GM18519 (cell line): ENCODE measurements at regions not wholly inside any gene's neighbourhood (a gene's known extent, or its start where the extent isn't known, plus 50 kb on each side); places are given as distances from the start of the nearest gene placed in this dataset.
A peak's percentile ranks its signal among the peaks of the same experiment; 100 is the strongest.

Source experiments
- ATAC-seq: cut with Tn5 transposase; IDR thresholded peaks from one replicate; pipeline ENCODE4 v1.9.1; 2021; ENCODE audit warnings: mild to moderate bottlenecking, moderate library complexity; ENCODE audit not compliant: unreplicated experiment, low FRiP score

DNA sequence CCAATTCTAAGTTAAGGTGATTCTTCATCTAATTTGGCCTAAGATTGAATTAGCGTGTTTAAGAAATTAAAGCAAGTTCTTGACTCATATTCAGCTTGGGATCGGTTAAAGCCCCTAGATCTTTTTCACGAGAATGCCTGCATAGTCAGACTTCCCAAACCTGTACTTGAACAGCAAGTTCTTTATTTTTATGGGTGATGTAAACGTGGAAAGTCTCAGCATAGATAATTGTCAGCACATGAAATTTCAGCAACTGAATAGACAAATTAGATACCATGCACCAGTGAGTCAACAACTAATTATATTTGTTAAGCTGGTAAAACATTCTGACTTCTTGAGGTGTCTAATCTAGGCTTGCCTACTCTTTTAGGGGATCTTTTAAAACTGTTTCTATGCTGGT is 183.1 kb upstream of the TNFAIP3 start:
- no peak for ATAC-seq

DNA sequence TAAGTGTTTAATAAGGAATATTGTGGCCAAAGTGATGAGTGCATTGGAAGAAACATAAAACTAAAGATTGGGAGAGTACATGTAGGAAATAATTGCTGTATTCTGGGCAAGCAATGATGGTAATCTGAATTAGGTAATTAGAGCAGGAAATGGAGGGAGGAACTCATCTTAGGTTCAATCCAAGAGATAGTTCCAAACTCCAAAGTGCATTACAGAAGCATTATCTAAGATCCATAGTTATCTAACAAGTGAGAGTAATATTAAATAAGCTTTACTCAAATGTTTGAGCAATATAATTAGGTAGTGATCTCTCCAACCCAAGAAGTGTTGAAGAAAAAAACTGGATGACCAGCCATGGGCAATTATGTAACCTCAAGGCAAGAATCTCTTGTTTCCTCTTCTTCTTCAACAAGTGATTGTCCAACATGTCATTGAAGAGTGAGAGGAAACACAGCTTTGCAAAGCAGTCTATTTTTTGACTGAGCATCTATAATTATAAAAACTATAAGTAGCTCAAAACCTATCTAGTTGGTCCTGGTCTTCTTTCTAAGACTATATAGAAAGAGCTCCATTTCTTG is 181.2 kb upstream of the TNFAIP3 start:
- no peak for ATAC-seq

DNA sequence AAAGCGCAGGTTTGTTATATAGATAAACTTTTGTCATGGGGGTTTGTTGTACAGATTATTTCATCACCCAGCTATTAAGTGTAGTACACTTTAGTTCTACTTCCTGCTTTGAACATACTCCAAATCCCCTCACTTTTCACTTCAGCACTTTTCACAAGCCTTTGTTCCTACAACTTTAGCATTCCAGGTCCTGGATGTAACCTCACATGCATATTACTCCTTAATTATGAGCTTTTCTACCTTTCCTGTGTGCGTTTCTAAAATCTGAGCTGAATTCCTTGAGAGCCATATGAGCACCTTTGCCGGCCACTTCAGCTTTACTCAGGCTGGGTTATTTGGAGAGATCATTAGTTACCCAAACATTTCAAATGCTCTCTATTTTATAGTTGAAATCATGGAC is 179.2 kb upstream of the TNFAIP3 start:
- no peak for ATAC-seq

DNA sequence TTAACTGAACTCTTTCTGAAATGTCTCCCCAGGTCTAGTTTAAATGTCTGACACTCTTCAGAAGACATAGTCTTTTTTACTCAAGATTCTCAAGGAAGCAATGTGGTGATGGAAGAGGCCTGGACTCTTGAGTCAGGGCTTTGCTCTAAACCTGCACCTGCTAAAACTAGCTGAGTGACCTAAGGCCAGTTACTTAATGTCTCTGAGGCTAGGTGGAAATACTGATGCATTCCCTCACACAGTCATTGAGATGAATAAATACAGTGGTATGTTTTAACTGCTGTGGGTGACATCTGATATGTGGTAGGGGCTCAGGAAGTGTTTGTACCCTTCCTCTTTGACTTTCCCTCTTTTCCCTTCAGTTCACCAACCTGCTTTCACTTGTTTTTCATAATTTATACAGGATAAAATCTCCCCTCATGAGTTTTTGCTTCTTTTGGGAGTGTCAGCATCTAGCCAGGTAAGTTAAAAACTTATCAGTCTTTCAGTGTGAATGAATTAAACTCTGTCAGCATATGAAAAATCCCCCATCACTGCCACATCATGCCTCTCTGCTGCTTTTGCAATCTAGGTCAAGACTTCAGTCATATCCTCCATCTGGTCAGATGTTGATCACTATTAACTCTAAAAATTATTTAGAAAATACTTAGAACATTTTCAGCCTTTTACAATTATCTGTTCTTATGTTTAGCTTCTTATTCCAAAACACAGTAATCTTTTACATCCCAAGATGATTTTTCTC is 178.7 kb upstream of the TNFAIP3 start:
- ATAC-seq: no peak

DNA sequence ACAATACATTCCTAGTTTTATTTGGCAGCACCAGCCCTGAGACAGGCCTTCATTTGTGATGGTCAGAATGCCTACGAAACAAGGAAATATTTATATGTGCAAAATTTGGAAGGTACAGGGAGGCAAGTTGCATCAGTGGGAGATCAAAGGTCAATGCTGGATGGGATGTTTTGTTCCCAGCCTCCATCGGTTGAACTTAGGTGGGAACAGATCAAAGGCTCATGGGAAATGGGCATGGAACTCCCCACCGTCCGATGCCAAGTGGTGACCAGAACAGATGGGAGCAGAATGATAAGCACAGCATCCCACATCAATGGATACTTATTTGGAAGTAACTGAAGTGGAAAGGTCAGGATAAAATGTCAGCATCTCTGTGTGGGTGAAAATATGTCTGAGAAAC is 177.7 kb upstream of the TNFAIP3 start:
- ATAC-seq: no peak

DNA sequence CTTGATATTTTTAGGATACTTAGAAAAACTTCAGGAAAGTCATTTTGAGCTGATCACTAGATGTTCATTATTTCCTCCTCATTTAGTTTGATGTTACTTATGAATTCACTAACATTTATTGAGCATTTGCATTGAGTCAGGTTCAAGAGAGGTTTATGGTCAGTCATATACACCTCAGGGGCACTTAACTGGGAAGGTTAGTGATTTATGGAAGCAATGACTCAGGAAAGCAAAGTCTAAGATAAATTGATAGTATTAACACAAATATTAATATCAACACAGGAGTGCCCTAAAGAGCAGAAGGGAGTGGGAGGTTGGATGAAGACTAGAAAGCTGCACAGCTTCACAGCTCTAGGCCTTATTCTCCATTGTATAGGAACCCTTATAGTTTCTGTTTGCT is 177.0 kb upstream of the TNFAIP3 start:
- no peak for ATAC-seq

DNA sequence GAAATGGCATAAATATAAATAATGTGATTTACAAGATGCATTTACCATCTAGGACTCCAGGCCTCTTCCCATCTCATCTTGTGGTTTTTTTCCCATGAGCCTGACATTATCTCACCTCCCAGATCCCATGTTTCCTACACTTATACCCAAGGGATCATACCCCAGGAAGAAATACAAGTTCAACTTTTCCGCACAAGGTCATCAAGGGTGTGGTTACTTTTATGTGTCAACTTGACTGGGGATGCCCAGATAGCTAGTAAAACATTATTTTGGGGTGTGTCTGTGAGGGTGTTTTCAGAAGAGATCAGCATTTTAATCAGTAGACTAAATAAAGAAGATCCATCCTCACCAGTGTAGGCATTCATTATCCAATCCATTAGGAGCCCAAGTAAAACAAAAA is 176.3 kb upstream of the TNFAIP3 start:
- ATAC-seq: no peak

DNA sequence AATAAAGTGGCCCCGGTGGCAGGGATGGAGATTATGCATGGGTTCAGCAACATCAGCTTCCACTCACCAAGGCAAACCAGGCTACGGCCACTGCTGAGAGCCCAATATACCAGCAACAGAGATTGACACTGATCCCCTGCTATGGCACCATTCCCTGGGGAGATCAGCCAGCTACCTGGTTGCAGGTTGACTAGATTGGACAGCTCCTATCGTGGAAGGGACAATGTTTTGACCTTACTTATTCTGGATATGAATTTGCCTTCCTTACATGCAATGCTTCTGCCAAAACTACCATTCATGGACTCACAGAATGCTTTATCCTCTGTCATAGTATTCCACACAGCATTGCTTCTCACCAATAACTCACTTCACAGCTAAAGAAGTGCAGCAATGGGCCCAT is 174.8 kb upstream of the TNFAIP3 start:
- ATAC-seq: no peak

DNA sequence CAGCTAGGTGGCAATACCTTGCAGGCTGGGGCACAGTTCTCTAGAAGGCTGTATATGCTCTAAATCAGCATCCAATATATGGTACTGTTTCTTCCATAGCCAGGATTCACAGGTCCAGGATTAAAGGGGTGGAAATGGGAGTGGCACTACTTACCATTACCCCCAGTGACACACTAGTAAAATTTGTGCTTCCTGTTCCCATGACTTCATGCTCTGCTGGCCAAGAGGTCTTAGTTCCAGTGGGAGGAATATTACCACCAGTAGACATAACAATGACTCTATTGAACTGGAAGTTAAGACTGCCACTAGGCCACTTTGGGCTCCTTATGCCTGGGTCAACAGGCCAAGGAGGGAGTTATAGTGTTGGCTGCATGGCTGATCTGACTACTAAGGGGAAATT is 174.3 kb upstream of the TNFAIP3 start:
- ATAC-seq: no peak

DNA sequence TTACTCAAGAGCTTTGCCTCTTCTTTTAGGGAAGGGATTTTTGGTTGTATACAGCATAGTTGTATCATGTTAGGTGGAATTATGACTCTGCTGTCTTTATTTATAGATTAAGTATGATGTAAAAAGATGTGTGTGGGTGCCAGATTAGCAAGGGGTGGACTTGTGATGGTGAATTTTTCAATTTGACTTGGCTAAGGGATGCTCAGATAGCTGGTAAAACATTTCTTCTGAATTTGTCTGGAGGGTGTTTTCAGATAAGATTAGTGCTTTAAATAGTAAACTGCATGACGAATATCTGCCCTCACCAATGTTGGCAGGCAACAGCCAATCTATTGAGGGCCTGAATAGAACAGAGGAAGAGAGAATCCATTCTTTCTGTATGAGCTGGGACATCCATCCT is 173.3 kb upstream of the TNFAIP3 start:
- no peak for ATAC-seq

DNA sequence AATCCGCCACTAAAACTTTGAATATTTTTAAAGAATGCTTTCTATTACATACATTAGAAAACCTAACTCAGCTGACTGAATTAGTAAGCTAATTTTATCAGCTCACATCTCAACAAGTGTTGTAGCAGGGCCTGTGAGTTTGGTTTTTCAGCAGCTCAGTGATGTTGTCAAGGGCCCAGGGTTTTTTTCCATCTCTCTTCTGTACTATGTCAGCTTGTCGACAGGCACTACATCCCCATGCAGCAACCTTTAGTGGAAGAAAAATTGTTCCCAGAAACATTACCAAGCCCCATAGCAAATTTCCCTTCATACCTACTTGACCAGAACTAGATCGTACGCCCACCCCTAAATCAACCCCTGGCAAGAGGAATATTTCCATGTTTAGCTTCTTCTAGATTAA is 170.3 kb upstream of the TNFAIP3 start:
- no peak for ATAC-seq

DNA sequence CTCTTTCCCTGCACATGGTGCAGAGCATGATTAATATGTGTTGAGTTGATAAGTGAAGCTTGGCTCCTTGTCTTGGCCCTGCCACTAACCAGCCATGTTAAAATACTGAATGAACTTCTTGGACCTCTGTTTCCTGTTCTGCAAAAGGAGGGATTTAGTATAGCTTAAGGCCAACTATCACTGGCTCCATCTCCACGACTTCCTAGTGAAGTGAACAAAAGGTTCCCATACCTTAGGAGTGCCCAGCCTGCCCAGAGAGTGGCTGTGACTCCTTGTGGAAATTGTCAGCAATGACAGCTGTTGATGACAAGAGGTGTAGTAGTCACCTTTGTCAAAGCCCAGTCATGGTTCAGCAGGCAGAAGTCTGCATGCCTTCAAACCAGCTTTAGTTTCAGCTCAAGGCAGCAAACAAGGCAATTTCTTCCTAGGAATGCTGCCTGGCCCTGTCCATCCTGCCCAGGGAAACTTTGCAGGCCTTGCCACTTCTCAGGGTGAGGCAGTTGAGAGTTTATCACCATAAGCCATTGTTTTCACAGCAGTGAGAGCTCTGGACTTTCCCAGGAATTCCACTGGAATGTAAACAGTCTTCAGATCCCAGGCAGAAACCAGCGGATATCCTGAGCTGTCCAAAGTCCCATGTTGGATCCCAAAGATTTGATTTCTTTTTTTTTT is 169.7 kb upstream of the TNFAIP3 start:
- peak; percentile 70 for ATAC-seq

DNA sequence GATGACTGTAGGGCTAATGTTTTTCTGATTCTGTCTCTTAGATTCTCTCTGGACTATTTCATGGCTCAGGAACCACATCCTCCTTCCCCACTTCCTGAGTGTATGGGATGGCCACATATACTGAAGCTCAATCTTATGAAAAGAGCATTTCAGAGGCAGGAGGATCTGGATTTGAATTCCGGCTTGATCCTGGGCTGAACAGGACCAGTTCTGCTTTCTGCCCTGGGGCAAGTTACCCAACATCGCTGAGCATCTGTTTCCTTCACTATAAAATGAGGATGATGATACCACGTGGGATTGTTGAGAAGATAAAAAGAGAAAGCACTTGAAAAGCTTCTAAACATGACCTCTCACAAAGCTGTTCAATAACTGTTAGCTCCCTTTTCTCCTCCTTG is 168.4 kb upstream of the TNFAIP3 start:
- no peak for ATAC-seq

DNA sequence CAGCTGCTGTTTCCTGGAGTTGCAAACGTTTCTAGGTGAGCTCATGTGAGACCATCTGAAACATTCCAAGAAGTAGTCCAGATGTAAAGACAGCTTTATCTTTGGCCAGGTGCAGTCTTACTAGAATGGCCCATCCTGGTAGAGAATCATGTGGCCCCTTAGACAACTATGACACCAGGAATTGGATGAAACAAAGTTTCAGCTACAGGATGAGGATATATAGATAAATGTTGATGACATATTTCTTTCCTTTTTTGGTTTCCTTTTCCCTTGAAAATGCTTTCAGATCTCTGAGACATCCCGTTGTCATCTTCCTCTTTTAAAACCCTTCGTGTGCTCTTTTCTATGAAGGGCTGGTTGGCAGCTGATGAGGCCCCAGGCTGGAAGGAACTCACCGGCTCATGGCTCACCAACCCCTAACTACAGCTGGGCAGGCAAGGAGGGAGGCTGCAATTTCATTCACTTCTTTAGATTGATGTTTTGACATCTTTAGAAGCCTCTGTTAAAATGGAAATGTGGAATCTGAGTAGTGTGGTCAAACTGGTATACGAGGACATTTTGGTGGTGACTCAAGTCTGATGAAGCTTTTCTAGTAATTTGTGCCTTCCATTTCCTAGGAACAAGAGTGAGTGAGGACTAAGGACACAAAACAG is 167.9 kb upstream of the TNFAIP3 start:
- ATAC-seq: no peak

DNA sequence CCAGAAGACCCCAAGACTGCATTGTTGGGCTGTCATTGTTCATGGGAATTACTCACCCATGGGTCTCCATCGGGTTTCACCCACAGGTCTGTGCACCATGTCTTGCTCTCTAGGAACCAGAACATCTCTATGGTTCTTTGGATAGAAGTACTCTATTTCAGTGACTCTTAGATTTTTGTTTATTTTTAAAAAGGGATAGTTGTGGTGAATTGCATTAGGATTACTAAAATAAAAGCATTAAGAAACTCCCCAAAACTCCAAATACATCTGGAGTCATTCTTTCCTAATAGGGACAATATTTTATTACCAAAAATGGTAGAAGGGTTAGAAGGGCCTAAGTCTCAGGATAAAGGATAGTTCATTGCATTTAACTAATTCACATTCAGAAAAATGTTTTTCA is 166.9 kb upstream of the TNFAIP3 start:
- ATAC-seq: no peak

DNA sequence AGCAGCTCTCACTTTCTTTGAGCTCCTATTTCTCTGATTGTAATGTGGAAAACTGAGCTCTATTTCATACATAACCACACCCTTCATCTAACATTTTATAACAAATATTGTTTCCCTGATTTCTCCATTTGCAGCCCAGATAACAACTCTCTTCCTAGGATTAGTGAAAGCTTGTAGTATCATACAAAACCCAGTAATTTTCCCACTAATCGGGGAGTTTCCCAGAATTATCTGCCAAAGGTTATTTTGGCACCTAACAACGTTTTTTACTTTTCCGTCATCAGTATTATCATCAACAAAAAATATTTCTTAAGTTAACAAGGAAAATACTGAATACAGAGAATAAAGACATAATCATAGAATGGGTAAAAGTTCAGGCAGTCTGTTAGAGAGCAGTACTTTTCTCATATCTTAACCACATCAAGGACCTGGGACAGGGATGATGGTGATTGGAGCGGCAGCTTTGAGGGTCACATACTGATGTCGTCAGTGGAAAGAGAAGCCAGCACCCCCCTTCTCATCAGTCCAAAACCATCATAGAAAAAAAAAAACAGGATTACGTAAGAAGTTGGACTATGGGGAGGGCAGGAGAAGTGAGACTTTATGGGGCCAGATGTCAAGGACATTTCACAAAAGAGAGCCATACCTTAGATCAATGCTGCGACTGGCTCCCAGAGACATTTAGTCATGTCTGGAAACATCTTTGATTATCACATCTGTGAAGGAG is 166.1 kb upstream of the TNFAIP3 start:
- no peak for ATAC-seq

DNA sequence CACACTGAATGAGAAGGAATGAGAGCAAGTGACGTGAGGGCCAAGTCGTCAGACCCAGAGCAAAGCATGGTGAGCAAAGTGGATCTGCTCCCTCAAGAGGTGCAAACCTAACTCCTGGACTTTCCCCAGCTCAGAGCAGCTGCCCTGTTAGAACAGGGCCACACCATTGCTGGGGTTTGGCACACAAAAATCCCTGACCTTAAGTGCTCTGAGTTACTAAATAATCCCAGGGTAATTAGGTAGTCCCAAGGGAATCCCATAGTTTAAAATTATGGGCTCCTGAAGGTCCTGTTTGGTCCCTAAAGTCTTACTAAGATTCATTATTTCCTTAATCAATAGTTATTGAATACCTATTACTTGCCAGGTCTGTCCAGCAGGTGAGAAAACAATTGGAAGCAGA is 165.1 kb upstream of the TNFAIP3 start:
- ATAC-seq: no peak

DNA sequence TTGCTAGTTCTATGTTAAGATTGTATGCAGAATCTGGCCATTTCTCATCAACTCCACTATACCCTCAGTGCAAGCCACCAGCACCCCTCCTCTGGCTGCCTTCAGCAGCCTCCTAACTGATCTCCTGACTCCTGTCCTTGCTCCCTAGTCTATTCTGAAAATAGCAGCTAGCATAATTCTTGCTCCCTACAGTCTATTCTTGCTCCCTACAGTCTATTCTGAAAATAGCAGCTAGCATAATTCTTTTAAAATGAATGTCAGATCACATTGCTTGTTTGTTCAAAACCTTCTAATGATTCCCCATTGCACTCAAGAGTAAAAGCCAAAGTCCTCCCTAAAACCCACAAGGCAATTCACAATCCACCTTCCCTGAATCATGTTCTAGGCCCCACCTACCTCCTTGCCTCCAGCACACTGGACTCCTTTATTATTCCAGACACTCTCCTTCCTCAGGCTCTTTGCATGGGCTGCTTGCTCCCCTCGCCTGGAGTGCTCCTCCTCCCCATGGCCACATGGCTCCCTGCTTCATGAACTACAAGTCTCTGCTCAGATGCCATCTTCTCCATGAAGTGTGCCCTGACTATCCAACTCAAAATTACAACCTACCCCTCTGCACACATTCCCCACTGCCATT is 164.2 kb upstream of the TNFAIP3 start:
- ATAC-seq: no peak

DNA sequence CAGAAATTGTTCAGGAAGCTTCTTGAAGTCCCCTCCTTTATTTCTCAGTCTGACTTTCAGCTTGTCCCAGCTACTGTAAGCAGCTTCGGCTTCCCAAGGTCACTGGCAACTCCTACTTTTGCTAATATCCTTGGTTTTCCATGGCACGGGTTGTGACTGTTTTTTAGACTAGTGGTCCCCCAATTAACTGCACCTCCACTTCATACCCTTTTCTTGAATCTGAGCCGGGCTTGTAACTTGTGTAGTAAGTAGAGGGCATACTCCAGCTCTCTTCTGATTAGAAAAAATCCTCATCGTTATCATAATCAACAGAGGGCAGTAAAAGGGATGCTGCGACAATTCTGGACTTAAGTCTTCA is 162.3 kb upstream of the TNFAIP3 start:
- ATAC-seq: no peak
